OCI-LY1 (cell line): ENCODE measurements at regions not wholly inside any gene's neighbourhood (a gene's known extent, or its start where the extent isn't known, plus 50 kb on each side); places are given as distances from the start of the nearest gene placed in this dataset.

Source experiments
- CTCF ChIP-seq: fragments of 200-600 bp; sonication (generic), shearing (Covaris generic); IDR thresholded peaks from 2 replicates; pipeline ENCODE4 v1.5.1; 2017; ENCODE audit warnings: mild to moderate bottlenecking, antibody characterized with exemption, low read length, moderate library complexity, mixed read lengths
- EZH2 ChIP-seq: fragments of 200-600 bp; sonication (generic), shearing (Covaris generic); IDR thresholded peaks from 2 replicates; pipeline ENCODE4 v1.8.0; 2017; ENCODE audit warnings: borderline replicate concordance, mixed run types, mild to moderate bottlenecking, antibody characterized with exemption, low read length, moderate library complexity, mixed read lengths

- TF ChIP-seq EZH2 (no peak), CTCF (no peak)
These were observed 176.1 kb upstream of the FGF10 start for GRCh38 chr5:44565360-44565759.
